ENCODE measurements at regions not wholly inside any gene's neighbourhood (a gene's known extent, or its start where the extent isn't known, plus 50 kb on each side); places are given as distances from the start of the nearest gene placed in this dataset.

GRCh38 chr4:81651243-81651899 lies 179.7 kb upstream of the RASGEF1B start:
- DNase-seq: no peak

GRCh38 chr4:81650606-81651242 lies 179.0 kb upstream of the RASGEF1B start:
- no peak for DNase-seq

DNA sequence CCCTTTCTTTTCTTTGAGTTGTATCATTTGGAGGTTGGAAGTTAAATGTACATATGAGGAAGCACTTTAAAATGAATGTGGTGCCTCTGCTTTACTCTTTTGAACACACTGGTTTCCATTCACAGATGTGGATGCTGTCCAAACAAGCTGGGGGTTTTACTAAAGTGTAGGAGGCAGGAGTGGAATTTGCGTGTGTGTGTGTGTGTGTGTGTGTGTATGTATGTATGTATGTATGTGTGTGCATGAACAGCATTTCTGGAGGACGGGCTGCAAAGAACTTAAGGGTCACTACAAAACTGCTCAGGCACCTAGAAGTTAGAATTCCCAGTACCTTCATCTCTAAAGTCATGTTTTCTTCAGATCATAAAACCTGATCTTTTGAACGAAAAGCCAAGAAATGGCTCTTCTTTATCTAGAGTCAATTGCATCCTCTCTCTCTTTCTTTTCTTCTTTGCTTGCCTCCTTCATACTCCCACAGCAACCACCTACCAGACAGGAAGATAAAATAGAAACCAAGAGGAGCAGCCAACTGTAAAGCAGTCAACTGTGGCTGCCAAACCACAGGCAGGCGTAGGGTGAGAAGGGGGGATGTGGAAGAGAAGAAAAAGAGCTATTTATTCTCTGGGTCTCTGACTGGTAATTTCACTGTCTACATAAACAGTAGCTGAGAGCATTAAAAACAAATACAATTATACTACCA lies 177.0 kb upstream of the RASGEF1B start:
- no peak for DNase-seq

GRCh38 chr4:81647388-81647787 lies 175.7 kb upstream of the RASGEF1B start:
- DNase-seq: no peak

DNA sequence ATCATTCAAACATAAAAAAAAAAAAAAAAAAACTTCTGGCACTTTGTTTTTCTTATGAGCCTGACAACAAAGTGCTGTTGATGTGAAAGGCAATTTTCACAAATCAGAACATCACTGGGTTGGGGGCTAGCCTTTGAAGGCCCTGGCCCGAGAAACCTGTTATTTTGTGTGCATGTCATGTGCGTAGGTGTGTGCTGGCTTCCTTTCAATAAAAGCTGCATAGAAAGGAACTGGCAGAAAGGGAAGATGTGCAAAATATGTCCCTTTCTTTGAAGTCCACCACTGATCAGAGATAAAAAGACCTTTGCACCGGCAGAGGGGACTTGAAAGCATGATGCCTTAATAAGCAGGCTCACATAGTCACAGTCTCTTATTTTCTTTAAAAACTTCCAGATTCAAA lies 170.8 kb upstream of the RASGEF1B start:
- DNase-seq: no peak

DNA sequence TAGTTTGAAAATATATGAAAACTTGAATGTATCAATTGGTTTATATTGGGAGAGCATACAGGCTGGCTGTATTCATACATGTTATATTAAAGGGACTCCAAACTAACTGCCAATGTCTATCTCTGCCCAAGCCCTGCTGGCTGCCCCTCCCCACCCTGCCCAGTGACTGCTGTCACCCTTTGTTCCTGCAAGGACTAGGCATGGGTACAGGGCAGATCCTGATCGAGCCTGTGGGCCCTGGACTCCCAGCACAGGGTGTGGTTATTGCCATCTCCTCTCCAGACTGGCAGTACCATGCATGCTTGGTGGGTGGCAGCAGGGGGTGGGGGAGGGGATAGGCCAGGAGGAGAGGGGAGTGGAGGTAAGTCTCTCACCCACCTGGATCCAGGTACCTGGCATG lies 167.5 kb upstream of the RASGEF1B start:
- no peak for DNase-seq

GRCh38 chr4:81638698-81639097 lies 167.0 kb upstream of the RASGEF1B start:
- DNase-seq: no peak

GRCh38 chr4:81635739-81636138 lies 164.0 kb upstream of the RASGEF1B start:
- DNase-seq: peak; percentile 77 to 80

DNA sequence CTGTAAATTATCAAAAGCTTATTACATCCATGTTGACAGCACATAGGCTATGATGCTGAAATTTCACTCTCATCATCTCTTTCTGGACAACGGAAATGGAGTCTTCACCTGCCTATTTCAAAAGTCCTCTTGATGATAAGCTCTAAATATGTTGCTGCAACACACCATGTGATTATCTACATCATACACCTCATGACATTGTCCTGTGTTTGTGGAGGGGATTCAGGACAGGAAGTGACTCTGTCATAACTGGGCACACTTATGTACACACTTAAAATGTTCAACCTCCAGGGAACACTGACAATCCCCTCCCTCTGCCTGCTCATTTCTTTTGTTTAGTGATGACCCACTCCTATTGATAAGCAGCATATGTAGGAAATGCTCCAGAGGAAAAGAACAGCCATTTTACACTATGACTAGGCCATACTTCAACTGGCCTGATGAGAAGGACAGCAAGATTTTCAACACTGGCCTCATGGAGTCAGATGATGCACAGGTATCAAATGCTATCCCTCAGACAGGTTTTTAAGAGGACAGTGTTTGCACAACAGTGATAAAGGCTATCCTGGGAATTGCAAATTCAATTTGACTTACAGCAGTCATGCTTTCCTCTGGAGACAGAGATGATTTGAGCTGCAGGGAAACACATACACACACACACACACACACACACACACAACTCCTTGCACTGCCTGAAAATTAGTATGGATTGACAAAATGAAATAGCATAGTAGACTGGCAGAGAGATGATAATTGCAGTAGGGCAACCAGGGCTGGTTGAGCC lies 163.3 kb upstream of the RASGEF1B start:
- DNase-seq: no peak

- peak in 1 of 2 donors; percentile 62 for DNase-seq
Observed at GRCh38 chr4:81634165-81634564, 162.5 kb upstream of the RASGEF1B start.

DNA sequence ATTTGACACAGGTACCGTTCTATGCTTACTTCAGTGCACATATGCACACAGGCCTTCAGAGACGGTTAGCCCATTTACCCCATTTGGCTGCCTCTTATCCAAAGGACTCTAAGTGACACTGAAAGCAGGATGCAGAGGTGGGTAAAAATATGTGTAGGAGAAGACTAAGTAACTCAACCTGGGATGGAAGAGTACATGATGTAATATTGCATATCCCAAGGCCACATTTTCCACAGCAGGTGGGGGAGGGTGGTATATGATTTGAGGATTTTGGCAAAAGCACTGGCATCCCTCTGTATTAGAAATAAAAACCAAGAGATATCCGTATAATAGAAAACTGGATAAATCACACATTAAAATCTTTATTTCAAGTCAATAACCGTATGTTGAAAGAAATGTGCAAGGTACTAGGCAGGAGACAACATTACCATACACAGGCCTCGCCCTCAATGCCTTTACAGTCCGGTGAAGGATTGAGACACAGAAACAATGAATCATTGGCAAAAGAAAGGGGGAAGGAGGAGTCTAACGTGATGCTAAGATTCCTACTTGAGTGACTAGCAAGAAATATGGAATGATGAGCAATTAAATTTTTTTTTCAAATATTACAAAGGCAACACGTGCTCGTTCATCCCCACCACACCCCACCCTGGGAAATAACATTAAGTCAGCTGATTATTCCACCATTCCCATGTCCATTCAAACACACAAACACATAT lies 161.0 kb upstream of the RASGEF1B start:
- peak; percentile 44 to 53 for DNase-seq

DNA sequence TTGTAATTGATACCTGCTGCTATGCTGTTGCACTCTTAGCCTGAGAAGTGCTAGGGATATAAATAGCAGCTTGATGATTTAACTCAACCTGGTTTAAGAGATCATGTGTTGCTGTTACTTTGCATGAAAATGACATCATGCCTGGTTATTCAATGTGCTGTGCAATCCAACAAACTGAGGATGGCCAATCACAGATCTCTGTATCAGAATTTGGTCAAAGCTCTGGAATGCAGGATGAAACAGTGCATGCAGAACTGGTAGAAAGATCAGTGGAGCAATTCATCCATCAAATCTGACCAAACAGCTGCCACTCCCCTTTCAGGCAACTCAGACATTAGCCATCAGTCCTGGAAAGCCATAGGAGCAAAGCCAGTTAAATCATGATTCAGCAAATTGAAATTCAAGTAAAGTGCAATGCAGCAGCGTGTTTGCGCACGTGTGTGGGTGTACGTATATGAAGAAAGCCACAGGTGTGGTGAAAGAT lies 160.3 kb upstream of the RASGEF1B start:
- peak; percentile 53 to 83 for DNase-seq

- no peak for DNase-seq
Observed at GRCh38 chr4:81629366-81629765, 157.7 kb upstream of the RASGEF1B start.

- DNase-seq: no peak
Observed at GRCh38 chr4:81628489-81628888, 156.8 kb upstream of the RASGEF1B start.

- DNase-seq: no peak
Observed at GRCh38 chr4:81627590-81627989, 155.9 kb upstream of the RASGEF1B start.

DNA sequence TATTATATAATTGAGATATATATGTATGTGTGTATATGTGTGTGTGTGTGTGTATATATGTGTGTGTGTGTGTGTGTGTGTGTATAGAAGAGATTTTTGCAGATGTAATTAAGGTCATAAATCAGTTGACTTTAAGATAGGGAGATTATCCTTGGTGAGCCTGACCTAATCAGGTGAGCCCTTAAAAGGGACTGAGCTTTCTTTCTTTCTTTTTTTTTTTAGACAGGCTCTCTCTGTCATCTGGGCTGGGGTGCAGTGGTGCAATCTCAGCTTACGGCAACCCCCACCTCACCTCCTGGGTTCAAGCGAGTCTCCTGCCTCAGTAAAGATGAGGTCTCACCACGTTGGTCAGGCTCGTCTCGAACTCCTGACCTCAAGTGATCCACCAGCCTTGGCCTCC lies 155.1 kb upstream of the RASGEF1B start:
- no peak for DNase-seq

DNA sequence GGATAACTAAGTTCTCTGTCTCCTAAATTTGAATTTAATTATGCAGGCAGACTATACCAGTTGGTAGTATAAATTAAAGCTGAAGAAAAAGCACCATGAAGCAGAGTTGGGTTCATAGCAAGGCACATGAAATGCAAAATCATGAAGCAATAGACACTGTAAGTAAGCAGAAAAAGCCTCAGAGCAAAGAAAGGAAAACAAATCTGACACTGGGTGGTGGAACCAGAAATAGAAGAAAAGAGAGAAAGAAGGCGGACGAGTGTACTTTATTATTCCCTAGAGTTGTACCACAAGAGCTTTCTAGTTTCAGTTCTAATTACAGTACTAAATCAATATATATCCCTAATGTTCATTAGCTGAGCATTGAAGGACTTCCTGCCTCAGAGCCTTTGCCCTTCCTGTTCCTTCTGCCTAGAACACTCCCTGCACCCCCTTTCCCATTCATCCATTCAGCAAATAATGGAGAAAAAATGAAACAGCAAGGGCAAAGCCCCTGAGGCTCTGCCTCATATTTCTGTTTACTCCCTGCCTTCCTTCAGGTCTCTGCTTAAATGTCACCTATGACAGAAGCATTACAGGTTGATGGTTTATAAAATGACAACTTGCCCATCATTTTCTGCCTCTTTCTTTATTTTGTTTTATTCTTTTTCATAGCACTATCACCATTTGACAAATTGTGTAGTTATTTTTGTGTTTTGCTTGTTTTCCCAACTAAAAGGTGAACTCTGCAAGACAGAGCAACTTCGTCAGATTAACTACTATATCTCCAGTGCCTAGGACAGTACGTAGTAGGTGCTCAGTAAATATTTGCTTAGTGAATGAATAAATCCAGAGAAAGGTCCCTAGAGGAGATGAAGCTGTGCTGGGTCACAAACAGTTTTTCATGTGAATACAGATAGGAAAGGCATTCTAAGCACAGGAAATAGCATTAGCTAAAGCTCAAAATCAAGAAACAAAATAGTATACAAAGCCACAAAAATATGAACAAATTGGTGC lies 154.0 kb upstream of the RASGEF1B start:
- DNase-seq: no peak

- no peak for DNase-seq
Observed at GRCh38 chr4:81623434-81623833, 151.7 kb upstream of the RASGEF1B start.

GRCh38 chr4:81622474-81623184 lies 150.9 kb upstream of the RASGEF1B start:
- DNase-seq: no peak

DNA sequence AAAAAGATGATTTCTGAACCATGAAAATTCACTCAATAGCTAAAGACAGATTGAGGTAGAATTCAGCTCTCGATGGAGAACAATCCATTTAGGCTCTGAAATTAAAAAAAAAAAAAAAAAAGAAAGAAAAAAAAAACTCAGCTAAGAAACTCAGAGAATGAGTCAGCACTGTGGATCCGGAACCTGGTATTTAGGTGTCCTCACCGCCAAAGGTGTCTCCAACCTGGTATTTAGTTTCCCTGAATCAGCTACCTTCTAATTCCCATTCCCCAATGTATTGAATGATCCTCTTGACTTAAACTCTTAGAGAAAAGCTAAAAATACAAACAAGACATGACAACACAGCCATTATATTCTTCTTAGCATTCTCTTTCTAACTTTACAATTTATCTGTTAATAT lies 150.3 kb upstream of the RASGEF1B start:
- no peak for DNase-seq

DNA sequence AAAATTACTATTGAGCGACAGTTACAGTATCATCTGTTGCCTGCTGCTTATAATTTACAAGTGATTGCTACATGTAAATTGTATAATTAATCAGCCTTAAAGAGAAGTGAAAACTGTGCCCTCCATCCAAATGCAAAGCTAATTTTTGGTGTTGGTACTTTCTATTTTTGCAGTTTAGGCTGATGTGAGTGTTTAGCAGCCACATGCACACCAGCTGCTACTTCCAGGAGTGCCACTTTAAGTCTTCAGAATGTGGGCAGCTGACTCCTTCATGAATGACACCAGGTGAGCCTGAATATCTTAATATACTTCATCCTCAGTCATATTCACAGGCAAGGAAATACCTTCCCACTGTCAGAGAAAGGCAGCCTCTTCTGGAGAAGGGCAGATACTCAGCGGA lies 149.8 kb upstream of the RASGEF1B start:
- no peak for DNase-seq

Measured in inflammatory macrophage treated with lipopolysaccharide for 1 hour (primary cell).